ENCODE measurements at regions not wholly inside any gene's neighbourhood (a gene's known extent, or its start where the extent isn't known, plus 50 kb on each side); places are given as distances from the start of the nearest gene placed in this dataset.
"Not testable (repeated sequence)": the region's sequence is repeated elsewhere in the genome, so short reads cannot be mapped to it uniquely, and the experiment has no call there.

GRCh38 chrX:141520750-141521149 lies 63.8 kb downstream of the SPANXA1 start:
- not testable (repeated sequence) for DNase-seq (ENCODE audit: low read depth)

GRCh38 chrX:141475788-141476187 lies 108.8 kb downstream of the SPANXA1 start:
- DNase-seq (ENCODE audit: low read depth) = not testable (repeated sequence)

GRCh38 chrX:141469469-141469868 lies 115.1 kb downstream of the SPANXA1 start:
- DNase-seq (ENCODE audit: low read depth) = no peak

- DNase-seq (ENCODE audit: low read depth) = peak; percentile 74
Measured at GRCh38 chrX:141468940-141469339, 115.6 kb downstream of the SPANXA1 start.

GRCh38 chrX:141467442-141467841 lies 117.1 kb downstream of the SPANXA1 start:
- DNase-seq (ENCODE audit: low read depth) = no peak

GRCh38 chrX:141455103-141455502 lies 129.4 kb downstream of the SPANXA1 start:
- DNase-seq (ENCODE audit: low read depth) = no peak

- no peak for DNase-seq (ENCODE audit: low read depth)
Measured at GRCh38 chrX:141443922-141444321, 140.6 kb downstream of the SPANXA1 start.

GRCh38 chrX:141439651-141440050 lies 144.9 kb downstream of the SPANXA1 start:
- DNase-seq (ENCODE audit: low read depth) = no peak

GRCh38 chrX:141415889-141416288 lies 168.6 kb downstream of the SPANXA1 start:
- no peak for DNase-seq (ENCODE audit: low read depth)

GRCh38 chrX:141405853-141406492 lies 163.7 kb upstream of the SPANXC start:
- peak; percentile 47 for DNase-seq (ENCODE audit: low read depth)

- no peak for DNase-seq (ENCODE audit: low read depth)
Measured at GRCh38 chrX:141405486-141405852, 163.2 kb upstream of the SPANXC start.

- no peak for DNase-seq (ENCODE audit: low read depth)
Measured at GRCh38 chrX:141402897-141403610, 160.7 kb upstream of the SPANXC start.

- DNase-seq (ENCODE audit: low read depth) = no peak
Measured at GRCh38 chrX:141396536-141396935, 154.2 kb upstream of the SPANXC start.

GRCh38 chrX:141375011-141375760 lies 132.9 kb upstream of the SPANXC start:
- no peak for DNase-seq (ENCODE audit: low read depth)

- peak; percentile 3 for DNase-seq (ENCODE audit: low read depth)
Measured at GRCh38 chrX:141341743-141342142, 99.4 kb upstream of the SPANXC start.

- peak; percentile 71 for DNase-seq (ENCODE audit: low read depth)
Measured at GRCh38 chrX:141341341-141341740, 99.0 kb upstream of the SPANXC start.

- no peak for DNase-seq (ENCODE audit: low read depth)
Measured at GRCh38 chrX:141320801-141321200, 78.5 kb upstream of the SPANXC start.

- DNase-seq (ENCODE audit: low read depth) = peak; percentile 10
Measured at GRCh38 chrX:141314441-141314840, 72.1 kb upstream of the SPANXC start.

- no peak for DNase-seq (ENCODE audit: low read depth)
Measured at GRCh38 chrX:141301017-141301416, 58.7 kb upstream of the SPANXC start.

All from GM04503 (cell line).